ENCODE measurements at regions not wholly inside any gene's neighbourhood (a gene's known extent, or its start where the extent isn't known, plus 50 kb on each side); places are given as distances from the start of the nearest gene placed in this dataset.

GRCh38 chr11:91164452-91164822 lies 941.6 kb upstream of the CHORDC1 start:
- TF ChIP-seq, protein P1, sequence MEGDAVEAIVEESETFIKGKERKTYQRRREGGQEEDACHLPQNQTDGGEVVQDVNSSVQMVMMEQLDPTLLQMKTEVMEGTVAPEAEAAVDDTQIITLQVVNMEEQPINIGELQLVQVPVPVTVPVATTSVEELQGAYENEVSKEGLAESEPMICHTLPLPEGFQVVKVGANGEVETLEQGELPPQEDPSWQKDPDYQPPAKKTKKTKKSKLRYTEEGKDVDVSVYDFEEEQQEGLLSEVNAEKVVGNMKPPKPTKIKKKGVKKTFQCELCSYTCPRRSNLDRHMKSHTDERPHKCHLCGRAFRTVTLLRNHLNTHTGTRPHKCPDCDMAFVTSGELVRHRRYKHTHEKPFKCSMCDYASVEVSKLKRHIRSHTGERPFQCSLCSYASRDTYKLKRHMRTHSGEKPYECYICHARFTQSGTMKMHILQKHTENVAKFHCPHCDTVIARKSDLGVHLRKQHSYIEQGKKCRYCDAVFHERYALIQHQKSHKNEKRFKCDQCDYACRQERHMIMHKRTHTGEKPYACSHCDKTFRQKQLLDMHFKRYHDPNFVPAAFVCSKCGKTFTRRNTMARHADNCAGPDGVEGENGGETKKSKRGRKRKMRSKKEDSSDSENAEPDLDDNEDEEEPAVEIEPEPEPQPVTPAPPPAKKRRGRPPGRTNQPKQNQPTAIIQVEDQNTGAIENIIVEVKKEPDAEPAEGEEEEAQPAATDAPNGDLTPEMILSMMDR (IDR thresholded peaks at IDR 0.05), result no peak
- TF ChIP-seq EP300 (IDR thresholded peaks at IDR 0.05), result no peak
- TF ChIP-seq POLR2AphosphoS5 (IDR thresholded peaks at IDR 0.05), result no peak
- no peak for TF ChIP-seq POLR2A (IDR thresholded peaks at IDR 0.05; ENCODE audit: low read depth)
